ENCODE measurements at regions not wholly inside any gene's neighbourhood (a gene's known extent, or its start where the extent isn't known, plus 50 kb on each side); places are given as distances from the start of the nearest gene placed in this dataset.

GRCh38 chr12:23169012-23169695 is 544.2 kb downstream of the ETNK1 start:
- TF ChIP-seq CTCF (conservative IDR thresholded peaks at IDR 0.05; ENCODE audit: low read length), result no peak
- TF ChIP-seq EZH2phosphoT487 (IDR thresholded peaks at IDR 0.05; ENCODE audit: borderline replicate concordance, low read depth, low read length), result no peak
